H9 (cell line): ENCODE measurements at regions not wholly inside any gene's neighbourhood (a gene's known extent, or its start where the extent isn't known, plus 50 kb on each side); places are given as distances from the start of the nearest gene placed in this dataset.

Source experiments
- DNase-seq: peaks from one replicate; pipeline ENCODE4 v3.0.0-alpha.2; 2017
- H2AFZ ChIP-seq: one replicate; pipeline ENCODE4 v1.6.1; 2013; ENCODE audit warnings: mild to moderate bottlenecking, low read length, control low read depth, moderate library complexity
- H2AK5ac ChIP-seq: 2 replicates; pipeline ENCODE4 v1.6.1; 2013; ENCODE audit warnings: low read length, control low read depth, mixed read lengths; ENCODE audit not compliant: insufficient read length
- H2BK120ac ChIP-seq: one replicate; pipeline ENCODE4 v1.6.1; 2013; ENCODE audit warnings: low read depth, mild to moderate bottlenecking, low read length, control low read depth, inconsistent platforms; ENCODE audit not compliant: poor library complexity, severe bottlenecking
- H2BK12ac ChIP-seq: 2 replicates; pipeline ENCODE4 v1.6.1; 2013; ENCODE audit warnings: low read length, control low read depth, mixed read lengths, low read depth; ENCODE audit not compliant: insufficient read length
- H2BK15ac ChIP-seq: 2 replicates; pipeline ENCODE4 v1.6.1; 2013; ENCODE audit warnings: low read depth, low read length, control low read depth
- H2BK20ac ChIP-seq: one replicate; pipeline ENCODE4 v1.6.1; 2013; ENCODE audit warnings: low read depth, mild to moderate bottlenecking, low read length, control low read depth, inconsistent platforms; ENCODE audit not compliant: poor library complexity, severe bottlenecking
- H2BK5ac ChIP-seq: 2 replicates; pipeline ENCODE4 v1.6.1; 2013; ENCODE audit warnings: low read length, control low read depth, mixed read lengths; ENCODE audit not compliant: insufficient read length
- H3K14ac ChIP-seq: 2 replicates; pipeline ENCODE4 v1.6.1; 2013; ENCODE audit warnings: low read length, control low read depth; ENCODE audit not compliant: insufficient read depth
- H3K18ac ChIP-seq: 2 replicates; pipeline ENCODE4 v1.6.1; 2013; ENCODE audit warnings: low read depth, mild to moderate bottlenecking, mixed read lengths, low read length, control low read depth; ENCODE audit not compliant: insufficient read length
- H3K23ac ChIP-seq: 2 replicates; pipeline ENCODE4 v1.6.1; 2013; ENCODE audit warnings: low read length, control low read depth, mixed read lengths, low read depth; ENCODE audit not compliant: insufficient read length
- H3K23me2 ChIP-seq: 2 replicates; pipeline ENCODE4 v1.6.1; 2013; ENCODE audit warnings: low read depth, mild to moderate bottlenecking, mixed read lengths, low read length, control low read depth; ENCODE audit not compliant: insufficient read length, poor library complexity, severe bottlenecking
- H3K27ac ChIP-seq: 2 replicates; pipeline ENCODE4 v1.5.1; 2013; ENCODE audit warnings: low read length, control low read depth, mixed read lengths, low read depth; ENCODE audit not compliant: insufficient read length
- H3K27me3 ChIP-seq: 2 replicates; pipeline ENCODE4 v1.6.1; 2013; ENCODE audit warnings: low read length, control low read depth, inconsistent platforms; ENCODE audit not compliant: insufficient read depth
- H3K4ac ChIP-seq: 2 replicates; pipeline ENCODE4 v1.6.1; 2013; ENCODE audit warnings: low read depth, mild to moderate bottlenecking, control low read depth, inconsistent platforms, low read length, moderate library complexity
- H3K4me1 ChIP-seq: 2 replicates; pipeline ENCODE4 v1.6.1; 2013; ENCODE audit warnings: low read length, control low read depth, inconsistent platforms; ENCODE audit not compliant: insufficient read depth
- H3K4me2 ChIP-seq: 2 replicates; pipeline ENCODE4 v1.6.1; 2013; ENCODE audit warnings: low read length, control low read depth, mixed read lengths; ENCODE audit not compliant: insufficient read length, insufficient read depth
- H3K56ac ChIP-seq: 2 replicates; pipeline ENCODE4 v1.6.1; 2013; ENCODE audit warnings: low read depth, mild to moderate bottlenecking, mixed read lengths, low read length, control low read depth; ENCODE audit not compliant: insufficient read length
- H3K79me1 ChIP-seq: 2 replicates; pipeline ENCODE4 v1.6.1; 2013; ENCODE audit warnings: low read depth, mild to moderate bottlenecking, moderate library complexity, low read length, control low read depth, inconsistent platforms; ENCODE audit not compliant: insufficient read depth, poor library complexity, severe bottlenecking
- H3K79me2 ChIP-seq: 2 replicates; pipeline ENCODE4 v1.6.1; 2013; ENCODE audit warnings: low read length, control low read depth, inconsistent platforms; ENCODE audit not compliant: insufficient read depth
- H3K9ac ChIP-seq: 2 replicates; pipeline ENCODE4 v1.6.1; 2013; ENCODE audit warnings: low read length, control low read depth, mixed read lengths; ENCODE audit not compliant: insufficient read length; ENCODE audit errors: extremely low read depth
- H3K9me3 ChIP-seq: one replicate; pipeline ENCODE4 v1.6.1; 2013; ENCODE audit warnings: low read depth, low read length, inconsistent platforms; ENCODE audit not compliant: control insufficient read depth
- H3T11ph ChIP-seq: one replicate; pipeline ENCODE4 v1.6.1; 2013; ENCODE audit warnings: mild to moderate bottlenecking, low read length, control low read depth, inconsistent platforms
- H4K20me1 ChIP-seq: one replicate; pipeline ENCODE4 v1.6.1; 2013; ENCODE audit not compliant: control insufficient read depth, insufficient read length, insufficient read depth
- H4K5ac ChIP-seq: 2 replicates; pipeline ENCODE4 v1.6.1; 2013; ENCODE audit warnings: low read depth, mild to moderate bottlenecking, mixed read lengths, low read length, control low read depth; ENCODE audit not compliant: insufficient read length
- H4K8ac ChIP-seq: replicated peaks from 2 replicates; pipeline ENCODE4 v1.6.1; 2013; ENCODE audit warnings: low read length, control low read depth, mixed read lengths, low read depth; ENCODE audit not compliant: insufficient read length
- H4K91ac ChIP-seq: 2 replicates; pipeline ENCODE4 v1.6.1; 2013; ENCODE audit warnings: low read depth, mild to moderate bottlenecking, moderate library complexity, mixed read lengths, low read length, control low read depth; ENCODE audit not compliant: insufficient read length
- H3K27ac Mint-ChIP-seq, 3 experiments: 2 replicates in 2 of 3; 3 replicates in 1 of 3; pipeline ENCODE4 v1.8.0; 2020 to 2021; ENCODE audit warnings: mixed read lengths in 3 of 3, mild to moderate bottlenecking in 1 of 3, moderate library complexity in 1 of 3
- H3K27me3 Mint-ChIP-seq: 2 replicates; pipeline ENCODE4 v1.8.0; 2021; ENCODE audit warnings: low read depth, mild to moderate bottlenecking, moderate library complexity, mixed read lengths
- H3K36me3 Mint-ChIP-seq, 3 experiments: 2 replicates in 2 of 3; 3 replicates in 1 of 3; pipeline ENCODE4 v1.8.0; 2020 to 2021; ENCODE audit warnings: low read depth in 3 of 3, mixed read lengths in 3 of 3; ENCODE audit not compliant: insufficient read depth in 1 of 3
- H3K4me1 Mint-ChIP-seq, 2 experiments: 2 replicates each; pipeline ENCODE4 v1.8.0; 2020; ENCODE audit warnings: mixed read lengths in 2 of 2
- H3K4me3 Mint-ChIP-seq, 2 experiments: 2 replicates in 1 of 2; 3 replicates in 1 of 2; pipeline ENCODE4 v1.8.0; 2020 to 2021; ENCODE audit warnings: mild to moderate bottlenecking in 2 of 2, mixed read lengths in 2 of 2, moderate library complexity in 1 of 2
- H3K9me3 Mint-ChIP-seq, 2 experiments: 2 replicates in 1 of 2; 3 replicates in 1 of 2; pipeline ENCODE4 v1.8.0; 2020; ENCODE audit warnings: mild to moderate bottlenecking in 2 of 2, mixed read lengths in 2 of 2, moderate library complexity in 1 of 2
- CTCF ChIP-seq: fragments of 200-600 bp; sonication (generic); conservative IDR thresholded peaks from 3 replicates; pipeline ENCODE4 v1.8.0; 2021; ENCODE audit warnings: antibody characterized with exemption, mild to moderate bottlenecking
- WGBS: extraction: QIAGEN DNeasy Blood & Tissue Kit; methylation state at CpG from one replicate; pipeline ENCODE4 v1.1.7; 2013; ENCODE audit warnings: missing lambda C conversion rate, low lambda C conversion rate, mixed read lengths; ENCODE audit not compliant: insufficient read length; ENCODE audit errors: extremely low coverage; 5-methylcytosine and 5-hydroxymethylcytosine counted together

GRCh38 chr1:213619026-213619425 lies 368.7 kb upstream of the PROX1 start:
- no peak overlapping the region for H2AFZ ChIP-seq
- H3K36me3 Mint-ChIP-seq: no peaks in the 10 kb centered on the region
- no peak overlapping the region for H3K14ac ChIP-seq
- no peak overlapping the region for H2BK120ac ChIP-seq
- H3K27ac ChIP-seq: no peak overlapping the region
- no peak for TF ChIP-seq CTCF
- no peaks in the 10 kb centered on the region for H3K23me2 ChIP-seq
- H2AK5ac ChIP-seq: no peak overlapping the region
- no peaks in the 10 kb centered on the region; a peak in 3 of 4 replicates for H3K4me1 Mint-ChIP-seq
- no peaks in the 10 kb centered on the region for H3K9me3 ChIP-seq
- H3K9ac ChIP-seq: no peak overlapping the region
- H3K4me3 Mint-ChIP-seq: no peak overlapping the region
- no peaks in the 10 kb centered on the region for H3K9me3 Mint-ChIP-seq
- no peak overlapping the region for H3T11ph ChIP-seq
- no peak overlapping the region for H2BK20ac ChIP-seq
- H3K79me1 ChIP-seq: no peaks in the 10 kb centered on the region
- no peak overlapping the region for H4K91ac ChIP-seq
- DNase-seq: no peak
- H3K23ac ChIP-seq: no peak overlapping the region
- H3K27me3 ChIP-seq: no peaks in the 10 kb centered on the region
- H4K5ac ChIP-seq: no peak overlapping the region
- H2BK15ac ChIP-seq: no peak overlapping the region
- H3K27ac Mint-ChIP-seq: no peak overlapping the region
- H3K79me2 ChIP-seq: no peaks in the 10 kb centered on the region
- no CpG with 5 or more reads among the region's 1 CpG for WGBS
- H3K4me1 ChIP-seq: no peaks in the 10 kb centered on the region
- no peak overlapping the region for H3K4me2 ChIP-seq
- H4K8ac ChIP-seq: no peak overlapping the region
- H3K18ac ChIP-seq: no peak overlapping the region
- no peaks in the 10 kb centered on the region for H4K20me1 ChIP-seq
- no peak overlapping the region for H2BK5ac ChIP-seq
- H3K4ac ChIP-seq: no peak overlapping the region
- no peak overlapping the region for H2BK12ac ChIP-seq
- H3K56ac ChIP-seq: no peak overlapping the region
- H3K27me3 Mint-ChIP-seq: 0 out of 2 replicates have a peak, but pooled peaks cover 1% of the 10 kb centered on the region
